ENCODE measurements at regions not wholly inside any gene's neighbourhood (a gene's known extent, or its start where the extent isn't known, plus 50 kb on each side); places are given as distances from the start of the nearest gene placed in this dataset.
"Not testable (repeated sequence)": the region's sequence is repeated elsewhere in the genome, so short reads cannot be mapped to it uniquely, and the experiment has no call there.

DNA sequence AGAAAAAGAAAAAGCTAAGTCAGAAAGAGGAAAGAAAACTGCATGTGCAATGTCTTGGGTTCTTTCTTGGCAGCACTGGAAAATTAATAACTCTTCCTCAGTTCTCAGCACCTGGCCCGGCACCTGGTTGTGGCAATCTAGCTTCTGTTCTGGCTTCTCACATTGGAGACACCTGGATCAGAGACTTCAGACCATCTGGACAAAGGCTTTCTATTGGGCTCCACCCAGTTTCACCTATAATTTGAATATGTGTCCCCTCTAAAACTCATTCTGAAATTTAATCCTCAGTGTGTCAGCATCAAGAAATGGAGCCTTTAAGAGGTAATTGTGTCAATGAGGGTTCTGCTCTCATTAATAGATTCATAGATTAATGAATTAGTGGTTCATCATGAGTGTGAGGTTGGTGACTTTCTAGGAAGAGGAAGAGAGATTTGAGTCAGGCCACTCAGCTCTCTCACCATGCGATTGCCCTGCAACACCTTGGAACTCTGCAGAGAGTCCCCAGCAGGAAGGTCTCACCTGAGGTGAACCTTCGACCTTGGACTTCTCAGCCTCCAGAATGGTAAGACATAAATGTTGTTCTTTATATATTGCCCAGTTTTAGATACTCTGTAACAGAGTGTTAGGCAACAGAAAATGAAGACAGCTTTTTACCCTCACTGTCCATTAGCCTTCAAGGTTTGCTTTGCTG is 679.9 kb downstream of the NTRK3 start:
- no peak for DNase-seq

DNA sequence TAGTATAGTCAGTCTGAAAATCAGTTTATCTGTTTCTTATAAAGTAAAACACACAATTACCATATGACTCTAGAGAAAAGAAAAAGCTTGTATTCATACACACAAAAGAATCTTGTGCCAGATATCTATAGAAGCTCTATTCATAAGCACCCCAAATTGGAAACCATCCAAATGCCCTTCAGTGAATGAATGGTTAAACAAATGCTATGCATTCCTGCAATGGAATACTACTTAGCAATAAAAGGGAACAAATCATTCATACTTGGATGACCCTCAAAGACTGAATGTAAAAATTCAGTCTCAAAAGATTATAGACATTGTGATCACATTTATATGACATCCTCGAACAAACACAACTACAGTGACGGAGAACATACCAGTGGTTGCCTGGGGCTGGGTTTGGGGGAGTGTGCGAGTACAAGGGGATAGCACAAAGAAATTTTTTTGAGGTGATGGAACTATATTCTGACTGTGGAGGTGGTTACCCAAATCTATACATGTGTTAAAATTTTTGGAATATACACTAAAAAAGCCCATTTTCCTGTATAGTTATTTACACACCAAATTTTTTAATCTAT is 680.6 kb downstream of the NTRK3 start:
- DNase-seq = no peak

DNA sequence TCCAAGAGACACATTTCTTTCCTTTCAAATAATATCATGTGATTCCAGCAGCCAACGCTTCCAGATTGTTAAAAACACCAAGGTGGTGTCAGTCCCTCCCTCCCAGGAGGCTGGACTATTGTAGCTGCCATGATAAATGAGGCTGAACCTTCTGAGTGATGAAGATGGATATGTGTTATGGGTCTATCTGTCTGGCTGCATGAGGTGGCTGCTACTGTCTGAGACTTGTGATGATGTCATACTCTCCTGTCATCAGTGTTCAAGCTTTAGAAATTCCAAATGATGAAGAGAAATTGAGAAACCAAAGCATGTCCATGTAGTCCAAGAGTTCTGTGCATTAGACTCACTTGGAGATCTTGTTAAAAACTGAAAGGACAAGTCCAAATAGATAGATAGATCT is 683.0 kb downstream of the NTRK3 start:
- DNase-seq = no peak

DNA sequence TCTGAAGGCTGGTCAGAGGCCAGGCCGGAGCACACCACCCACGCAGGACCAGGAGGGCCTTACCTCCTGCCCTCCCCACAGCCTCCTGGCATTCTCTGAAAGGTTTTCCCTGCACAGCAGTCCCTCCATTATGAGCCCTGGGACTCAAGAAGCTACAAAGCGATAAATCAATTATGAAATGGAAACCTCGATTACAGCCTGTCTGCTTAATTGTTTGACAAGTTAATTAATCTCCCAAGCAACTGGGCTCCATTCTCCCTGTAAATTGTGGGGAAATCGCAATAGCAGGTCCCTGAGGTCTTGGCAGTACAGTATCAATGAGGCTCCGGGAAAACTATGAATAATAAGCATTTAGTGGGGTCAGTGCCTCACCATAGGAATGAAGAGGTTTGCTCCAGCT is 683.5 kb downstream of the NTRK3 start:
- DNase-seq = no peak

DNA sequence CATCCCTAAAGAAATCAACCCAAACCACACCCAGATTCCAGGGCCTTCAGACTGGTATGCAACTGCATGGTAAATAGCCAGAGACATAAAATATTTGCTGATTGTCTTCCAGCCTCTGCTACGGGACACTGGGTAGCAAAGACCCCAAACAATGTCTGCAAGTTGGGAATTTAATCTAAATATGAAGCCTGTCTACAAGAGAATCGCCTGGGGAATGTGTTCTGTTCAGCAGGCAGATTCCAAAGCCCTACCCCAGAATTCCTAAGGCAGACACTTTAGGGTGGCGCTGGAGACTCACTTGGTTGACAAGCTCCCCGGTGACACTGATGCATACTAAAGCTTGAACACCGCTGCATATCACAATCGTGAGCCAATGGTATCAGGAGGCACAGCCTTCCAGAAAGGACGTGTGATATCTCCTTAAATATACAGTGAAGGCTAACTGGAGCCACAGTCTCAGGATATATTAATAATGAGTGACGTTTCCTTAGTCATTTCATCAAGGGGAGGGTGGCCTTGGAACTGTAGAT is 684.1 kb downstream of the NTRK3 start:
- DNase-seq = no peak

DNA sequence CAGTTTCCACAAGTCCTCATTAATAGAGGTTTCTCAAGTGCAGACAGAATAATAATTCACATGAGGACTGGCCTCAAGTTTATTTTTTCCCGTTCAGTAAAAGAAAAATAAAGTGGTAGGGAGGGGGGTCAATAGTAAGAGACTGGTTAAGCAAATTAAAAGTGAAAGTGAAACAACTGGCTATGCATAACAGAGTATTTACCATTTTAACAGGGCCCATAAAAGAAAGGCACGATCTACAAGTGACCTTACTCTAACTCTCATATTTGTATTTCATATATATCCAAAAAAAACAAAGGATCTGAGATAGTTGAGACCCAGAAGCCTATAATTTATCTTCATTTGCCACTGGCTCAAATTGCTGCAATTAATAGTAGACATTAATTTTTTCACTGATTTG is 686.3 kb downstream of the NTRK3 start:
- DNase-seq = no peak

DNA sequence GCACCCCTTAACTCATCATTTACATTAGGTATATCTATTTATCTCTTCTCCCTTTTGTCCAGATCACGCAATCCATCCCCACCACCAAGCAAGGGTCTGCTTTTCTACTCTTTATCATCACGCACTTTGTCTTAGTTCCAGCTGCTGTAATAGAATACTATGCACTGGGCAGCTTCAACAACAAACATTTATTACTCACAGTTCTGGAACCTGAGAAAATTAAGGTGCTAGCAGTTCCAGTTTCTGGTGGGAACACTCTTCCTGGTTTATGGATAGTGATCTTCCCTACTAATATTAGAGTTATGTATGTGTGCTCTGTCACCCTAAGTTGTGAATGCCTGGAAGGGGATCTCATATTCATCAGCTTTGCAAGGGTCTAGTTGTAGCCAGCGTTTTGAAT is 687.0 kb downstream of the NTRK3 start:
- no peak for DNase-seq

DNA sequence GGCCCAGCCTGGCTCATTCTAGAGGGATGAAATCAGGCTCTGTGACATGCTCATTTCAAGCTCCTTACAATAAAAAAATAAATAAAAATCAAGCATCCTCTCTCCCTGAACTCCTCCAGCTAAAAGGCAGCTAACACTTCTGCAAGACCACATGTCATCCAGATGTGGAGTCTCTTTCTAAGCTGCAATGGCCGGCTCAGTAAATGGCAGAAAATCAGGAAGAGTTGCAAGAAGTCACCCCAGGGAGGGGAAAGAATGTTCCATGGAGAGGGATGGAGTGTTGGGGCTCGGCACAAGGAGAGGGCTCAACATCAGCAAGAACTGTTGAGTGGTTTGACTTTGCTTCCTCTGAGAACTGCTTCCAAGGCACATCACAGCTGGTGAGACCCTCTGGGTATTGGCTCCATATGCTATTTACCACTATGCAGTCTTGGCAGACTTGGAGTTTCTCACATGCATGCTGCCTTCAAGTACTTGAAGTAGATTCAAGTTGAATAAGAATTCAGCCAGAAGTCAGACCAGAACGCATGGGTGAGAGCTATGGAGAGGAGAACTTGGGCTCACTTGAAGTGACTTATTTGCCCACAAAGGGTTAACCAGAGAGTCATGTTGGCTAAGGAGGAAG is 689.0 kb downstream of the NTRK3 start:
- no peak for DNase-seq

DNA sequence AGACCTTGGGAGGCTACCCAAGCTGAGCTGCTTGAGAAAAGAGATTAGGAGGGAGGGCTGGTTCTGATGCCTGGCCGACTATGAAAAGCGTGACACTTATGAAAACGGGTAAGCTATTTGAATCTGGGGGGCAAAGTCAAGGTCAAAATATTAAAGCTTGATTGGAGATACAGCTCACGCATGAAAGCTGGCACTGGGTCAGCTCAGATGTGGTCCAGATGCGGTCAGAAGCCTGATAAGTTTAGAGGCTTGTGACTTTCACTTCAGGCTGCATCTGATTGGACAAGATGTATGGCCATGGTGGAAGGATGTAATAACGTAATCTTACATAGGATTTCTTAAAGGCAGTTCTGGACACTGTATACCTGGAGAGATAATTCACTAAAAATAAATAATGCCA is 690.3 kb downstream of the NTRK3 start:
- DNase-seq = no peak

DNA sequence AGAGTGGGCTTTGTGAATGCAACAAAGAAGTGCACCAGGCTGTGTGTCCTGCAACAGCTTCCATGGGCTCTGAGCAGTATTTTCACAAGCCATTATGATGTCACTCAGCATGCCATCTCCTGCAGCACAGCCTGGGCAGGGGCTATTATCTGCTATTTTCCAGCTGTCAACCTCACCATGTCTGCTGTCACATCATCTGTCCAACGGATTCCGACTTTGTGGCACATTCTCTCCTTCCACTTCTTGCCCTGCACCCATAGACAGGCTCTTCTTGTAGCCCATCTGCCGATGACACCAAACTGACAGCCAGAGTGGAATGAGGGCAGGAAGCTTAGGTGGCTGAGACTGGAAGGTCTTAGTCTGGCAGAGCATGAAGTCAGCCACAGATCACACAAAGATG is 691.9 kb downstream of the NTRK3 start:
- no peak for DNase-seq

DNA sequence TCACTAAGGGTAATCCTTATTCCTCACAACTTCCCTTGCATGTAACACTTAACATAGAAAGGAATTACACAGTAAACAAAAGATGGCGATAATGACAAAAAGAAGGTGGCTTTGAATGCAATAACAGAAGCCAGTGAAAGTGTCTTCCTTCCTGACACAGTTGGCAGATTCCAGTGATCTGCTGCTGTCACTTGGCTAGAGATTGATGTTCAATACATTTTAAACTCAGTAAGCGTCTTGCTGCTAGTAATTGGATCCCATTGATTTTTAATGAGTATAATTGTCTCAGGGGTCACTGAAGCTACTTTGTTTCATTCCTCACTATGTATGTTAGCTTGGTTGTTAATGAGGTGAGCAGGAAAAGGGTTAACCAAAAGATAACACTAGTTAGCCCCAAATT is 692.7 kb downstream of the NTRK3 start:
- DNase-seq = no peak

DNA sequence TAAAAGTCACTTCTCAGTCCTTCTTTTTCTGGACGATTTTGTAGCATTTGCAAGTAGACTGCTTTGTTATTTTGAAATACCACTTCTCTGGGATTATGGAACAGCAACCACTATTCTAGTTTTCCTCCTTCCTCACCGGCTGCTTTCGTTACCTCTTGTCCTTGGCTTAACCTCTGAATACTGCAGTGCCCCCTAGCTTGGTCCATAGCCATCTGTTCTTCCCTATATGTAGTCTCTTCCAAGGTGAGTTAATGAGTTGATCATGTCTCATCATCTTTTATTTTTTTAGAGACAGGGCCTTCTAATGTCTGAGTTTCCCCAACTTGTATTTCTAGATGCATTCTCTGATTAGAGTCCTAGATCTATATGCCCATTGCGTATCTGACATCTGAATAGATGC is 694.3 kb downstream of the NTRK3 start:
- DNase-seq = no peak

DNA sequence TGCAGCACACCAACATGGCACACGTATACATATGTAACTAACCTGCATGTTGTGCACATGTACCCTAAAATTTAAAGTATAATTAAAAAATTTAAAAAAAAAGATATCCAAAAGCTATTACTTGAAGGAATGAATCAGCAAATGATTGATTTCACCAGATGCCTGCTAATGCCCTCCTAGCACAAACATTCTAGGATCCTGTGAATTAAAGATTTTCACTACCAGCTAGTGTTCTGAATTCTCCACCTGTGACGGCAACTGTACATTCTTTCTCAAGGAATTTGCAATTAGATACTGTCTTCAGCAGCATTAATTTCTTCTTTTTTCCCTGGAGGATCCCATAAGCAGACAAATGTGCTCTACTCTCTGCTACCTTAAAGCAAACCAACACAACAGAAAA is 694.9 kb downstream of the NTRK3 start:
- DNase-seq = no peak

DNA sequence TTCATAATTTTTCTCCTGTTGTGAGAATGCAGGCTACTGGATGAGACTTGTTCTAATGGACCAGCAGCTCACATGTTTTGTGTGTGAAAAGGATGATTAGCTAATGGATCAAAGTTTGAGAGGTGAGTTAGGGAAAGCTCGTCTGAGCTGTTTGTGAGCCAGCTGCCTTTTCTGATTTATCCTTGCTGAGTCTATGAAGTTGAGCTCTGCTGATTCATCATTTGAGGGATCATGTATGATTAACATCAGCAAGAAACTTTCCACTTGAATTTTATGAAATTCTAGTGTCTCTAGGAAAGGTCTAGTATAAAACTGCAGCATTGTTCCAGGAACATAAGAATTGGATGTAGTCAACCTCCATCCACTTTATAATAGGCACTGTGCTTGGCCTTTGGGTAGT is 698.7 kb downstream of the NTRK3 start:
- no peak for DNase-seq

DNA sequence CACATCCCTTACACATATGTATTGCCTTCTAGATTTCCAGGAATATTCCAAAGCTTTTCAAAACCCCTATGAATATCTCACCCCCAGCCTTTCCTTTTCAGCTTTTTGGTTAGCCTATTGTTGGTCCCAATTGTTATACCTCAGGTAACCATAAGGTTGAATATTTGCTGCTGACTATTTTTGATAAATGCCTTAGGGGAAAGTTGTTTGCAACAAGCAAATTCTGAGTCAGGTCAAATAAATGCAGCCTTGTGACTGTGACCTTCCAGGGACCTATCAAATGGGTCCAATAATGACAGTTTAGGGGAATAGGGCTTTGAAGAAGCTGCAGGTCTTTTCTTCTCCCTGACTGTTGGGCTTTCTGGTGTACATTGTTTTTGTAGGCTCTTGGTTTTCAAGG is 699.7 kb downstream of the NTRK3 start:
- no peak for DNase-seq

DNA sequence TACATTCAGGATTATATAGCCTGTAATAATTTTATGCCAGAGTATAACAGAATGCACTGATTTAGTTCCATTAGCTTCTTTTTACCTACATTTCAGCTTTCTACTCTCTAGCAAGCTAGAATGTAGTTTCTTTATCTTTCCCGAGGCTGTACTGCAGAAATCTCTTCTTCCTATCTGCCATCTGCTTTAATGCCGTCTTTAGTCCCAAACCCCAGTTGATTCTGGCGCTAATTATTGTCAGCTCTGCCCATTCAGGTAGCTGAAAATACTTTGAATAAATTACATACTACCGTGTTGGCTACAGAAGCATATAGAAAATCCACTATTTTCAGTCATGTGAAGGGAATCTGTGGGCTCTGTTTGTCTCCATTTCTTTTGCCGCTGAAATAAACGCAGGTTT is 706.7 kb downstream of the NTRK3 start:
- no peak for DNase-seq

DNA sequence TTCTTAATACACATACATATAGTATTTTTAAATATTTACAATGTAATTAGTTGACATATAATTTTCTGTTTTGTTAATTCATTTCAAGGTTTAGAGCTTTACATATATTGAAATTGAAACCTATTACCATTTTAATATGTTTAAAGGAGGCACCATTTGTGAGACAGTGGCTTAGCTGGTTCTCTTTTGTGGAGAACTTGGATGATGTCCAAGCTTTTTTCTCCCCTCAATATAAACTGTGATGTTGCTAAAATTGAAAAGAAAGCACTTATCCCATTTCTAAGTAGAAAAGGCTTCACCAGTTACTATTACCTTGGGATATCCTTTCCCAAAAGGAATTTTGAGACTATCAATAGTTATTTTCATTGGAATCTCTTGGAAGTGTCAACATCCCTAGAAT is 707.2 kb downstream of the NTRK3 start:
- no peak for DNase-seq

DNA sequence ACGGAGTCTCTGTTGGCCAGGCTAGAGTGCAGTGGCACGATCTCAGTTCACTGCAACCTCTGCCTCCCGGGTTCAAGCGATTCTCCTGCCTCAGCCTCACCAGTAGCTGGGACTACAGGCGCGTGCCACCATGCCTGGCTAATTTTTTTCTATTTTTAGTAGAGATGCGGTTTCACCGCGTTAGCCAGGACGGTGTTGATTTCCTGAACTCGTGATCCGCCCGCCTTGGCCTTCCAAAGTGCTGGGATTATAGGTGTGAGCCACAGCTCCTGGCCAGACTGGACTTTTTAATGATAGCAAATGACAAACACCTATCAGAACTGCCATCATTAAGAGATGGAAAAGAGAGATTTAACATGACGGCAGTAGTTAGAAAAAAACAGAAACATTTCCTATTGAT is 707.9 kb downstream of the NTRK3 start:
- DNase-seq = not testable (repeated sequence)

DNA sequence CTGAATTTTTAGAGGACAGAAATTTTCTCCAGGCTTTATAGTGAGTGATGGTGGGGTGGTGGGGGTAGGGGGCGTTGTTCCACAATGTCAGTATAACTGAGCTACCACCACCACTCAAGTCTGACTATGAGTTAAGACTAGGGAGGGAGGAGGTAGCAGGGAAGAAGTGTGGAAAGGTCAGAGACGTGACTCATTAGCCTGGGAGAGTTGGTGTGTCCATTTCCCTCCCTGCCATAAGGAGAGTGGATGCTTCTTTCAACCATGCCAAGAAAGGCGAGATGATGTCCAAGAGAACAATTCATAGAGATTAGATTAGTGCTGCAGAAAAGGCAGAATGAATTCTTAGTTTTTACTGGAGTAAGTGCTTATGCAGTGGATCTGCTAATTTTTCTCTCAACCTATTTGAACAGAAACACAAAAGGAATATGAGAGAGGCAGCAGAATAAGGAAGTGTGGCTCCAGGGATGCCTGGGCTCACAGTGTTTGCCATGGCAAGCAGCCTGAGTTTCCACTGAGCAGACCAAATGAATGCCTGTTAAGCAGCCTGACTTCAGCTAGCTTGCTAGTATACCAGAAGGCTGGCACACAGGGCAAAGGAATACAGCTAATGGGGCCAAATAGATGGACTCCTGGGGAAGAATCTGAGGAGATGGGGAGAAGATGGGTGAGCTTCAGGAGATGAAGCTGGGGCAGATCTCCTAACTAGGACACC is 708.9 kb downstream of the NTRK3 start:
- DNase-seq = no peak

DNA sequence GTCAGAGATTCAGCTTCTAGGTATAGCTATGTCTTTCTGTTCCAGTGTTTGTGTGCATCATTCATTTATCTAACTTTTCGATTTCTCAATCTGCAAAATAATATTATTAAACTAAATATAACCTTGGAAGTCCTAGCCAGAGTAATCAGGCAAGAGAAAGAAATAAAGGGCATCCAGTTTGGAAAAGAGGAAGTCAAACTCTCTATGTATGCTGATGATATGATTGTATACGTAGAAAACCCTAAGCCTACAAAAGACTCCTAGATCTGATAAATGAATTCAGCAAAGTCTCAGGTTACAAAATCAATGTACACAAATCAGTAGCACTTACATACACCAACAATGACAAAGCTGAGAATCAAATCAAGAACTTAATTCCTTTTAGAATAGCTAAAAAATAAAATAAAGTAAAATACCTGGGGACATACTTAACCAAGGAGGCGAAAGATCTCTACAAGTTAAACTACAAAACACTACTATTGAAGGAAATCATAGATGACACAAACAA is 718.2 kb downstream of the NTRK3 start:
- DNase-seq = no peak

DNA sequence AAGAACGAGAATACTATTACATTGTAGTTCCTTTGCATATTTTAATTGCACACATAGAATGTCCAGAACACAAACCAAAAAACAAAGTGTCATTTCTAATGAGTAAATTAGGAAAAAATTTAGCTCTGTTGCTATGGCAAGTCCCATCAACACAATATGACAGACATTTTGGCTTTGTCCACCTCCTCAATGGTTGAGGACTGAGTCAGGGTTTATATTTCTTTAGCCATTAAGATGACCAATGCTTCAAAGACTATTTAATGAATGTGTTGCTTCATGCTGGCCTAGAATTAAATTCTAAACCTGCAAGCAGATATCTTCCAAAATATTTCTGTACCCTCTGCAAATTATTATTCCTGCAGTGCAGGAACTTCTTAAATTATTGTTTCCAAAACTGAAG is 719.2 kb downstream of the NTRK3 start:
- DNase-seq = no peak

DNA sequence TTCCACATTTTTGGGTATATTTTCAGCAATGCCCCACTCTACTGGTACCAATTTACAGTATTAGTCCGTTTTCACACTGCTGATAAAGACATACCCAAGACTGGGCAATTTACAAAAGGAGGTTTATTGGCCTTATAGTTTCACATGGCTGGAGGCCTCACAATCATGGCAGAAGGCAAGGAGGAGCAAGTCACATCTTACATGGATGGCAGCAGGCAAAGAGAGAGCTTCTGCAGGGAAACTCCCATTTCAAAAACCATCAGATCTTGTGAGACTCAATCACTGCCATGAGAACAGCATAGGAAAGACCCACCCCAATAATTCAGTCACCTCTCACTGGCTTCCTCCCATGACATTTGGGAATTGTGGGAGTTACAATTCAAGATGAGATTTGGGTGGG is 722.9 kb downstream of the NTRK3 start:
- DNase-seq = not testable (repeated sequence)

DNA sequence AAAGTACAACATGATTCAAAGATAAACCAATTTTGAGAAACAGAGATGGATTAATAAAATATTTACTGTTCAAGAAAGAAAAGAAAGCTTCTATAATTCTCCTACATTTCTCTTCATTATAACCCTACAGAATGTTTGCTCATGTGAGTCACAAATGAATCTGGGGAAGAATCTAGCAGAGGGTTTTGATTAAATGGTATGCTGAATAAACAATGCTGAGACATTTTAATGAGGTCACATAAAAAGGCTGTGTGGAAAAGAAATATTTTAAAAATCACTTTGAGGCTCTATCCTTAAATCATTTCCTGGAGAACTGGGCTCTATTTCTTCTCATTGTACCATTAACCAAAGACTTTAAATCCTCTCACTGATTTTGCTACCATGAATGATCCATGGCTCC is 727.7 kb downstream of the NTRK3 start:
- no peak for DNase-seq

DNA sequence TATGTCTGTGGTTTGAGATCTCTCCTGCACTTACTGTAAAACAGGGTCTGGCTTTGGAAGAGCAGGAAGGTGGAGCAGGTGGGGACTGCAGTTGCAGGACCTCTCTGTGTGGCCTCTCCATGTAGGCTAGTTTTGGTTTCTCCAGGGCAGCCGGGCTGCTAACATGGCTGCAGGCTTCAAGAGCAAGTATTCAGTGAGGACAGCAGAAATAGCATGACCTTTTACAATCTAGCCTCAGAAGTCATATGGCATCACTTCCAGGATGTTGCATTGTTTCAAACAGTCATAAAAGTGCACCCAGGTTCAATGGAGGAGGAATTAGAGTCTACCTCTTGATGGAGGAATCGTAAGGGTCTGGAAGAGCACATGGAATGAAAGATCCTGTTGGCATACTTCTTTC is 728.7 kb downstream of the NTRK3 start:
- DNase-seq = no peak

Data from stimulated activated naive CD4-positive, alpha-beta T cell (primary cell).